GM18508 (cell line): ENCODE measurements at regions not wholly inside any gene's neighbourhood (a gene's known extent, or its start where the extent isn't known, plus 50 kb on each side); places are given as distances from the start of the nearest gene placed in this dataset.
"Not testable (repeated sequence)": the region's sequence is repeated elsewhere in the genome, so short reads cannot be mapped to it uniquely, and the experiment has no call there.

Source experiments
- ATAC-seq: cut with Tn5 transposase; IDR thresholded peaks from one replicate; pipeline ENCODE4 v1.9.1; 2021; ENCODE audit warnings: moderate number of reproducible peaks; ENCODE audit not compliant: insufficient read depth, unreplicated experiment

DNA sequence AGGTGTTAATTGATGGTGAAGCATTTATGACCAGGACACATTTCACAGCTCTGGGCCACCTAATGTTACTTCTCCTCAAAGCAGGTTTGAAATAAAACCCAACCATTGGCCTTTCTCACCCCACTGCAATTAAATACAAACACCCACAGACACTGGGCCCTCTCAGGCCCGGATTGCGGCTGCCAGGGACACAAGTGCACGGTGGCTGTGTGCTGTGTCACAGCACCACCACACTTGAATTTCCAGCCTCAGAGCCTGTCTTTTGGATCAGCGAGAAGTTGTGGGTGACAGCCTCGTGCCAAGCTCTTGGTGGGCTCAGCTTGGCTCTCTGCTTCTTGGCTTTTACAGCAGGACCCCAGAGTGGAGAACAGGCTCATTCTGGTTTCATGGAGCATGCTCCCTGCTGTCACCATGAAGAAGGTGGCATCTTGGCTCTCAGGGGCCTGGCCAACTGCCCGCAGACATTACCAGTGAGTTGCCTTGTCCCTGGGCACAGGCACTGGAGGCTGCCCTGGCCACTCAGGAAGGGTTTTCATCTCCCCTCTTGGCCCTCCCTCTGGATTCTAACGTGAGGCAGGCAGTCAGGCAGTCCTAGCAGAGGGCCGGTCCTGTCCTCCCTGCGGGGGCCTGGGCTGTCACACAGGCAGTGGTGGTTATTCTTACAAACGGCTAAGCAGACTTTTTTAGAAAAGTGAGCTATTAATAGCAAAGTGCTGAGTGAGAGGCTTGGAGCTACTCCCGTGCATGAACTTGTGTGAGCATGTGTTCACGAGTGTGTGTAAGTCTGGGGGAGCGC is 234.5 kb downstream of the BCL2L11 start:
- not testable (repeated sequence) for ATAC-seq

DNA sequence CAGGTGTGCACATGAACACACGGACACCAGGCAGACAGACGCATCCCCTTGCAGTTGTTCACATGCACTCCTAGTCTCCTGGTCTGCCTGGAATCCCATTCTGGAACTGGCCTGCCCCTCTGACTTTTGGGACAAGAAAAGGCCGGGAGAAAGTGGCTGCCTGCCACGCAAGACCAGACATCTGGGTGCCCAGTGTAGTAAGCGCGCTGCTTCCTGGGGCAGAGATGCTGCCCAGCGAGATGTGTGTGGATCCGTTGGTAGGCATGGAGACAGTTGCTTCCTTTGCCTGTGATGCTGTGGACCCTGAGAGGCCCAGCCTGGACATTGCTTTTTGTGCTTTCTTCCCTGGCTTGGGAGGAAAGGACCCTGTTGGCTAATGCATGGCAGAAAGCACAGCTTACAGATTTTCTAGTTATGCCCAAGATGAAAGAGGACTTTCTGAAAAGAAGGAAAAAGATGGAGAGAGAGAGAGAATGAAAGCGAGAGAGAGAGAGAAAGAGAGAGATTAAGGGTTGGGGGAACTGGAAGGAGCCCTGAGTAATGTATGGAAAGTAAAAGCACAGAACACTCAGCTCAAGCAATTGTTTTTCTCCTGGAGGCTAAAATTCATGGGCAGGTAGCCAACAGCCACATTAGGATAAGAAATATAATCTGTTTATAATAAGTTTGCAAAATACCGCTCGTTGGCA is 235.3 kb downstream of the BCL2L11 start:
- not testable (repeated sequence) for ATAC-seq

DNA sequence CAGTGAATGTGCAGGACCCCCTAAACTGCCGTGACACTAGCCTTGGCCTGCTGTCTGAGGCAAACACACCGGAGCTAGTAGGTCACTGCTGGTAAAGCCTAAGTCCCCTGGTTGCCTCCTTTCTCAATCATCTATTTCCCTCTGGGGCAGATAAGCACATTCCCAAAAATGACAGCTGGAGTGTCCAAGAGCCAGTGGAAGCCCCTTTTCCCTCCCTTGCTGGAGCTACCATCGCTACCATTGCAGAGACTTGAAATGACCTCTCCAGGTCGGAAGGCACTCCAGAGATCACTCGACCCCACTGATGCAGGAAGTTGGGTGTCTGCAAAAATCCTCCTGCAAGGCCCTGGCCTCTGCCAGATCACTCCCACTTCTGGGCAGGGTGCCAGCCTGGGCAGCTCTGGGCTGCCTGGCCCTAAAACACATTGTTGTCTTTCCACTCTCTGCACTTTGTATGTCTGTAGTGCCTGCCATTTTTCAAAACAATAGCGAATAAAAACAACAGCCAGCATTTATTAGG is 235.9 kb downstream of the BCL2L11 start:
- not testable (repeated sequence) for ATAC-seq

DNA sequence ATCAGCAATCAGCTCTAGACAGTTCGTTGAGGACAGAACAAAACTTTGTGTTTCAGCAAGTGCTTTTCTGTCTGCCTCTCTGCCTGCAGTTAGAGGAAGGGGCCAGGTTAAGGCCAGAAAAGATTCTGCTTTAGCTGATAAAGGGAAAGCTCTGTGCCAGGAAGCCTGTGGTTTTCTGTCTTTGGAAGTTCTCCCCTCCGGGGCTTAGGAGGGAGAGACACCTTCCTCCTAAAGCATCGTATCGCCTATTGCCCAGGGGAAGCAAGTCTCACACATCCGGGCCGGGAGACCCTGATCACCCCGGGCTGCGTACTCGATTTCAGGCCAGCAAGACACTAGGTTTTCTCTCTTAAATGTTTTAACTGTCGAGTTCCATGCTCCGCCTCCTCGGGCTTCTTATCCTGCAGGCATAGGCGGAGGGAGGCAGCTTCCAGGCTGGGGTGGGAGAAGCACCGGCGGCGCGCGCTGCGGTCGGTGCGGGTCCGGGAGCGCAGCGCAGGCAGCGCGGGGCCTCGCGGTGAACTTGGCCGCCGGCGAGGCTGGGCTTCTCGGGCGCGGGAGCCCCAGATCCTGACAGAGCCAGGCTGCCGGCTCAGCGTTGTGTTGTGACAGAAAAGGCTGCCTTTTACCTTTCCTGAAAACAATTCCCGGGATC is 245.4 kb downstream of the BCL2L11 start:
- ATAC-seq: not testable (repeated sequence)

DNA sequence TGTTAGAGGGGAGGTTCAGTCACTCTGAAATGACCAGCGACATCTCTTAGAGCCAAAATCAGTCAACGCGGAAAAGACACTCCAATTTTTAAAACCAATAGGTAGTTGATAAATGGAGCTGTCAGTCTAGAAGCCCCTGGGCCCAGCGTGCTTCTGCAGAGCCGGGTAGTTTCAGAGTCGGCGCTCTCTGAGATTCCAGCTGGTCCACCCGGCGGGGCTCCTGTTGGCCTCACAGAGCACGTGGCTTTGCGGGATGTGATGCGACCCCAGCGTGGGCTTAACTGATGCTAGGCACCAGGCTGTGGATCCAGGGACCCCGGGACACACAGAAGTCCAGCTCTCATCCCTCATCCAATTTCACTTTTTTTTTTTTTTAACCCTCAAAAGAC is 245.9 kb downstream of the BCL2L11 start:
- ATAC-seq: not testable (repeated sequence)

DNA sequence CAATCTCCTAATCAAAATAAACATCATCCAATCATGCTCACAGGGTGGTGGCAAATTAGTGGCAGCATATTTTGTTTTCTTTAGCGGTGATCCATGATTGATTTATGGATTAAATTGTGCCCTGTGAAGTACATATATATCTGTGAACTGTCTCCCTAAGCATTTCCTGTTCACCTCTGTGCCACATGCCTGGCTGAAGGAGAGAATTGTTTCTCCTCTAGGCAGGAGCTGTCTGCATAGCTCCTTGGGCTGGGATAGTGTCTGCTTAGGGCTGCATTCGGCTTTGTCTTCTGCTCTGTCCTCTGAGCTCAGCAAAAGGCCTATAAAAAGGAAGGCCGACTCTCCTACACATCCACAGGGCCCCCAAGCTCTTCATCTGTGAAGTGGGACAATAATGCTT is 246.4 kb downstream of the BCL2L11 start:
- ATAC-seq: not testable (repeated sequence)

DNA sequence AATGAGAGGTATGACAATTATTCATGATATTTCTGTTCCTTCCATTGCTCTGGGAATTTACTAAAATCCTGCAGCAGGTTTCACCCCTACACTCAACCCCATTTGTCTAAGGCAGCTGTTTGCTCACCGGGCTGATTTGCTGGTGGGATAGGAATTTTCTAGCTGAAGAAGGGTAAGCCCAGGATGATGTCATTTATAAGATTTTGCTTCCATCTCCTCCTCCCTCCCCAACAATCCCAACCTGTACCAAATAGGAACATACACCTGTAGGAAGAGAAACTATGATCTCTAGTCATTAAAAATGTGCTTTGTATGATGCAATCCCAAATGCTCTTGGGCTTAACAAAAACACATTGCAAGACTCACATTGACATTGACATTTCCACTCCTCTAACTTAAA is 247.2 kb downstream of the BCL2L11 start:
- not testable (repeated sequence) for ATAC-seq

DNA sequence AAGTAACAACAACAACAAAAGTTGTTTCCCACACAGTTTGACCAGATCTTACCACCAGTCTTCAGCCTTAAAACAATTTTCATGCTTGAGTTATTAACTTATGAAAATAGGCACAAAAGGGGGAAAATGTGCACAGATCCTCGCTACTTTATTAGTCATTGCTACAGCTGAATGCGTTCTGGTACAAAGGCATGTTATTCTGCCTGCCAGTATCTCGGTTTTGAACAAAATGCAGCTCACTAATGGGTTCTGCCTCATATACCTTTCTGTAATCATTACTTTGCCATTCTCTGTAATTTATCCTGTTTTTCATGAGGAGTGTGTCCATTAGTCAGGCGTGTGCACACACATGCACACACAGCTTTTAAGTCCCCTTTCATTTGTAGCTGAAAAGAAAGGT is 247.6 kb downstream of the BCL2L11 start:
- ATAC-seq: not testable (repeated sequence)

DNA sequence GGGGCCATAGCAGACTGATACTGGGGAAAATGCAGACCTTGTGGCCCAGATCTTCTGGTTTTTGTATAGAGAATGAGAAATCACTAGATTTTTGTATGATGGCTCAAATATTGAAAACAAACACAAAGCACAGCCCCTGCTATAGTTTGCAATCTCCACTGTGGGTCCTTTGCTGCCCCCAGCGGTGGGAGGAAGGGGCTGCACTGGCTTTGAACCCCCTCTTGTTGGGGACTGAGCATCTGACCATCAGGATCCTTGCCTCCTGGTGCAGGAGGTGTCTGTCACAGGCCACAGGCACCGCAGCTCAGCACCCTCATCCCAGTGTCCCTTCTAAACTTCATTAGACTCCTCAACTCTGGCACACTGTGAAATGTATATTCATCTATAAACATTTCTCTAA is 252.3 kb downstream of the BCL2L11 start:
- not testable (repeated sequence) for ATAC-seq

DNA sequence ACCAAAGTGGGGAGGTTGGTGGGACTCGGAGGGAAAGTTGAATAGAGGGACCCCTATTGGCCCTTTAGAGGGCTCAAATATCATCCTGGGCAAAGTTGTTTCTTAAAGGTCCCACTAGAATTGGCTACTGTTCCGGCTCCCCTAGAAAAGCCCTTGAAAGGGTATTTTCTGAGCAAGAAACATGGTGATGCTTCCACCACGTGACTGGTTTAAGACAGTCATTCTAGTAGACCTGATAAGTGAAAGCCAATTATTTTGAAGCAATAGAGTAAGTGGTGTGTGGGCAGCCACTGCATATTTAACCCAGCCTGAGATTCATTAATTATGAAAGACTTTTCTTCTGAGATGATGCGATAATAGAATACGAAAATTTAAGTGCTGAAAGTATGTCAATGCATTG is 253.3 kb downstream of the BCL2L11 start:
- not testable (repeated sequence) for ATAC-seq

DNA sequence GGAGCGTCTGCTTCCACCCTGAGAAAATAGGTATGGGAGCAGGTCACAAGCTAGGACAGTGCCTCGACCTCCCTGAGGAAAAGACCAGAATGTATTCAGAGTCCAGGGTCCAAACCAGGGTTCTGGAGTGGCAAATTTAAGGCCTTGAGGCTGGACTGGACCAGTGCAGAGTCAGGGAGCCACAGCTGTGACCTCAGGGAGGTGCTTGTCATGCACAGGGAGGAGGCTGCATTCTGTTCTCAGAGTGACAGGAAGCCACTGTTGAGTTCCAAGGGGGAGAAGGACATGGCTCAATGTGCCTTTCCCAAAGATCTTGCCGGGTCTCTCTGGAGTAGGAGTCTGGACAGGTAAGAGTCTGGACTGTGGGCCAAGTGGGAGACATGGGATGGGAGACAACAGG is 254.0 kb downstream of the BCL2L11 start:
- ATAC-seq: not testable (repeated sequence)

DNA sequence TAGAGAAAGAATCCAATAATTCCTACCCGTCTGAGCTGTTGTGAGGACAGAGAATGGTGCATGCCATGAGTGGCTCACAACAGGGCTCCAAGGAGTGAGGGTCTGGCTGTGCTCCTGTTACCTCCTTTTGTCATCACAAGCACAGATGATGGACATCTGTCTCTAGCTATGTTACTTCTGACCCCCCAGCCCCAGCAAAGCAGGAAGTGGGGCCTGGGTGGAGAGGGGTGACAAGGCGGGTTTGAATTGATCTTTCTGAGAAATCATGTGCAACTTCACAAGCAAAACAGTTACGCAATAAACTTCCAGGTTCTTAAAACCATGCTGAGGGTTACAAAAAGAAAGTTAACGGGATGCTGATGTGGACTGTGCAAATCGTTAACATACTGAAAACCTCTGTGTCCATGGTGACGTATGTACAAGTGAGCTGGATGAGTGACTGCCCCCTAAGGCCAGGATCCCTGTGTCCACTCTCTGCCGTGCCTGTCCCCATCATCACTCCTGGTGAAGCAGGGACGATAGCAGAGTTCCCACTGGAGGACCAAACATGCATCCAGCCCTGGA is 254.7 kb downstream of the BCL2L11 start:
- not testable (repeated sequence) for ATAC-seq

DNA sequence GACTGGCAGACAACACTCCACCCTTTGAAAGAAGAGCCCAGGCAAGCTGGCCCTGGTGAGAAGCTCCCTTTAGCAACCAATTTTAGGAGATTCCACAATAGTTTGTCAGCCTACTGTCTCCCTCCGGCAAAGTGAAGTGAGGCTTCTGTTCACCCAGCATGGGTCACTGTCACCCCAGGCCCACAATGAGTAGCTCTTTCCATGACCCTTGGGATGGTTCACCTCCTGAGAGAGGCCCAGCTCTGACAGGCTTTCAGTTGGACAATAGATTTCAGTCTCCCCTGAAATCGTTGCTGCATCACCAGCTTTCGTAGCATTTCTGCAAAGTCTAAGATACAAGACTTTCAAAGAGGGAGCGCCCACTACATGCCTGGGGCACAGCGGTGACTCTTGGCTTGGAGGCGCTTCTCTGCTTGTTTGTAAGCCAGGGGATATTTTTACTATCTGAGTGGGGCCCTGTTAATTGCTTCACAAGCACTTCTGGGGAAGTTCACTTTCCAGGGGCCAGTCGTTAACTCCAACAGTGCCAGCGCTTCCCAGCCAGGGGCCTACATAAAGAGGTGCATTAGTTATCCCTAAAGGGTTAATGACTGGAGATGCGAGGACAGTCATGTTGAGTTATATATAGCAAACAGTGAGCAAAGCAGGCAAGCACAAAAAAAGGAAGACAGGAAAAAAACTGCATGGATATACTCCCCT is 255.7 kb downstream of the BCL2L11 start:
- not testable (repeated sequence) for ATAC-seq

DNA sequence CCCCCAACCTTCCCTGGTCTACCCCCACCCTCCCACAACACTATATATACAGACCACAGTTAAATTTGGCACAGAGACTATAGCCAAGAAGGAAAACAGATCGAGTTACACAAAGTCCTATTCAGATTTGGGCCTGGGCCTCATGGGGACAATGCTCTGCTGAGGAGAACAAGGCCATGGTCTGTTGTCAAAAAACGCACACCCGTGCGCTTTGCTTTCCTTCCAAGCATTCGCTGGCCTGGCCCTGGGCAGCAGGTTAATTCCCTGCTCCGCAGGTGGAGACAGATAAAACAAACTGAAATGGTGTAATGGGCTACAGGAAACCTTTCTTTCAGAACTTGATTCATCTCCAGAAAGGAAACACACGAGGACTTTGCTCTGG is 256.2 kb downstream of the BCL2L11 start:
- not testable (repeated sequence) for ATAC-seq

DNA sequence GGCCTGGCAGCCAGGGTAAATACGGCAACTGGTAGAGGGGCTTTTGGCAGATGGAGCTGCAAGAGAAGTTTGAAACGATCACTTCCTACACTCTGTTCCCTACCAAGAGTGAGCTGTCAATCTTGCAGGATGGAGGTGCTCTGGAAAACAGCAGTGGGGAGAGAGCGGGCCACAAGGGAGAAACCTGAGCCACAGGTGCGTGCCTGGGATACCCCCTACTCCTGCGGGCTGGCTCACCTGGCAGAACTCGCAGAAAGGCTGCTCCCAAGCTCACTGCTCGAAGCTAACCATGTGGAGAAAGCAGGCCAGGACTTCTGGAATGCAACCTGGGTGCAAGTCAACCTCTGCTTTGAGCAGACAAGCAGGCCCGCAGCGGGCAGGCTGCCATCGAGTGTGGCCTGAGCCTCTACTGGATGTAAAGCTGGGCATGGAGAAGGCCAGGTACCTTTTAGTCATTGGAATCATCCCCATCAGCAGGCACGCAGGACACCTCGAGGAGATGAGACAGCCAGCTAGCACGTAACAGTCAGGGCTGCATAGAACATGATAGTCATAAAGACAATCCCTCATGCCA is 256.8 kb downstream of the BCL2L11 start:
- not testable (repeated sequence) for ATAC-seq

DNA sequence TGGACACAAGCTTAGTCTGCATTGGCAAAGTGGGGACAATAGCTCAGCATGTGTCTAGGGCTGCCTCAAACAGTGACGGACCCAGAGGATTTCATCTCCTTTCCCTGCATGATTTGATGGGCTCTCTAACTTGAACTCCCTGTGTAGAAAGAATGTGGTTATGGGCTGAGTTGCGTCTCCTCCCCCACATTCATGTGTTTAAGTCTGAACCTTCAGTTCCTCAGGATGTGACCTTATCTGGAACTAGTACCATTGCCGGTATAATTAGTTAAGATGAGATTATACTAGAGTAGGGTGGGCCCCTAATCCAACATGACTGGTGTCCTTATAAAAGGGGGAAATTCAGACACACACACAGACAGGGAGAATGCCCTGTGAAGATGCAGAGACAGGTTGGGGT is 257.6 kb downstream of the BCL2L11 start:
- not testable (repeated sequence) for ATAC-seq

DNA sequence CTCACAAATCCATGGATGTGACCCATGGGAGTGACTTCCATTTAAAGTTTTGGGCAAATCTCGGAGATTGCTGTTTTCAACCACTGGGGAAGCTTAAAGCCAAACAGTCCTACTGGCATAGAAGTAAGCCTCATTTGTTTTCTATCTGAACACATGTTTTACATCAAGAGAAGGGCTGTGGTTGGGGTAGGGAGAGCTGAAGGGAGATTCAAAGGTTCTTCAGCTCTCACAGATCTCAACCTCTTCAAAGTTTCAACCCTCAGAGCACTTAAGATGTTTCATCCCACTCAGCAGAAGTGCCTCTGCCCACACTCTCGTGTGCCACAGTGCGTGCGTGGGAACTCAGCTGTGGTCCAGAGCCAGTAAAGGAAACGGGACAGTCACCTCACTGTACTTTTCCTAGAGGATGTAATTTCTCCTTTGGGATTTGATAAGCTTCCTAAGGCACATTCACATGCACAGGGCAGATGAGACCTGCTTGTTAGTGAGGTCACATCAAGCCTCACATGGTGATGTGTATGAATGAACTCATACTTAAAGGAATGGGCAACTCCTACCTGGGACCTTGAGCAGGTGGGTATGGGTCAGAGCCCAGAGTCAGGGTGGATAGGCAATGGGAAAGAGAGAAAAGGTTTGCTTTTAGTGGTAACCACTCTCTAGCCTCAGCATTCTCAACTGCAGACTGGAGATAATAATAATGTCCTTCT is 260.2 kb downstream of the BCL2L11 start:
- not testable (repeated sequence) for ATAC-seq

DNA sequence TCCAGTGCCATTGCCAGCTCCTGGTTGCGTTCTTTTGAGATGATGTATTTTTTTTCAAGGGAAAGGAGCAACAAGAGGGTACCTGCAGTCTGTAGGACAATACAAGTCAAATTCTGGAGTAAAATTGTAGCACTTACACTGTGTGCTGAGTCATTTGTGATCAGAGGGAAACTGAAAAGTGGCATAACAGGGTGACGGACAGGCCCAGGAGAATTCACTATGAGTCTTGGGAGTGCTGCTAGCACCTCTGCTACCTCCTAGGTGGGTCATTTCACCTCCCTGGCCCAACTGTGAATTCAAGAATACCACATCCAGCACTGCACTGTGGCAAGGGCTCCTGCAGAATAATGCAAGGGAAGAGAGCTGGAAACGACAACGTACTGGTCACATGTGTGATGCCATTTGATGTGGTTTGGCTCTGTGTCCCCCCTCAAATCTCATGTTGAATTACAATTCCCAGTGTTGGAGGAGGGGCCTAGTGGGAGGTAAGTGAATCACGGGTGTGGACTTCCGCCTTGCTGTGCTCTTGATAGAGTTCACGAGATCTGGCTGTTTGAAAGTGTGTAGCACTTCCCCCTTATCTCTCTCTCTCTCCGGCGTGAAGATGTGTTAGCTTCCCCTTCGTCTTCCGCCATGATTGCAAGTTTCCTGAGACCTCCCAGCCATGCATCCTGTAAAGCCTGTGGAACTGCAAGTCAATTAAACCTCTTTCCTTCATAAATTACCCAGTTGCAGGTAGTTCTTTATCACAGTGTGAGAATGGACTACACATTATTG is 261.0 kb downstream of the BCL2L11 start:
- not testable (repeated sequence) for ATAC-seq
